HG03095 (cell line): ENCODE measurements at regions not wholly inside any gene's neighbourhood (a gene's known extent, or its start where the extent isn't known, plus 50 kb on each side); places are given as distances from the start of the nearest gene placed in this dataset.

Experiments
- ATAC-seq: cut with Tn5 transposase; IDR thresholded peaks from one replicate; pipeline ENCODE4 v1.9.1; 2021; ENCODE audit warnings: moderate library complexity; ENCODE audit not compliant: unreplicated experiment

DNA sequence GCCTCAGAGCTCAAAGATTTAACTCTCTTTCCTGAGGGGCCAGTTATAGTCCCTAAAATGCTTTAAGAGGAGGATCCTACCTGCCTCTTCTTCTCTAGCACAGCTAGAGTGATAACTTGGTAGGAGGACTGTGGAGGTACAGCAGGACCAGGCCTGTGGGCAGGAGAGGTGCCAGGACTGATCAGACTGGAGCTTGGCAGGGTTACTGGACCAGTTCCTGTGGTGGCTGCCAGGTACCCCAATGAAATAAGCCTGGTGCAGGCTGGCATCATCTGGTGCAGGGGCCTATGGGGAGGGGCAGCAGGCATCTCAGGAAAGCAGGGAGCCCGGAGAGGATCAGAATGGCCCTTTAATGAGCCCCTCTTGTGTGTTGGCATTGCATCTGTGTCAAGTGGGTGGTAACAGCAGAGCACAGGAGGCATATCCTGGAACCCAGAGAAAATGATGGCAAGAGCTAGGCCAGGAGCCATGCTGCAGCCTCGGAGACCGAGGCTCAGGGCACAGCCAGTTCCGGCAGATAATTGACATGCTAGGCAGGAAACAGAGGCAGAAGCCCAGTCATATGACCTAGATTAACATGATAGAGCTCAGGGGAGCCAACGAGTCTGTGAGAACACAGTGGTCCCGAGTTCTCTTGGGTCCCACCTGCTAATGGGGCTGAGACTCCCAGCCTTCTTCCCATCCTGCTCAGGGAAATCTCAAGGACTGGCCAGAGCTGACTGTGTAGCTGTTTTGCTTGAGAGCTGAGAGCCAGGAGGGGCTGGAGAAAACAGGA is 187.5 kb upstream of the ZBED5 start:
- no peak for ATAC-seq

GRCh38 chr11:11044137-11044855 is 186.4 kb upstream of the ZBED5 start:
- no peak for ATAC-seq

DNA sequence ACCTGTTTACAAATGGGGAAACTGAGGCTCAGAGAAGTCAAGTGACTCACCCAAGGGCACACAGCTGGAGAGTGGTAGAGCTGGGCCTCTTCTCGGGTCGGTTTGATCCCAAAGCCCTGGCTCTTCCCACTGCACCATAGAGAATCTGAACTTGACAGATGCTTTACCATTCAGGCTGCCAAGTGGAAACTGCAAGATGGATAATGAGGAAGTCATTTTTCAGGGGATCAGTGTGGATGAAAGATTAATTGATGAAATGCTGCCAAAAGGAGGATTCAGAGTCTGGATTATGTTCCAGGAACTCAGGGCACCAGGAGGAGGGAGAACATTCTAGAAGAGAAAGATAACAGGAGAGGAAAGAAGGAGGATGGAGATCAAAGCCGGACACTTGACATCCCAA is 185.9 kb upstream of the ZBED5 start:
- no peak for ATAC-seq

- no peak for ATAC-seq
Observed at GRCh38 chr11:11039208-11039965, 181.5 kb upstream of the ZBED5 start.

GRCh38 chr11:11038782-11039181 is 180.9 kb upstream of the ZBED5 start:
- no peak for ATAC-seq

- no peak for ATAC-seq
Observed at GRCh38 chr11:11038352-11038751, 180.5 kb upstream of the ZBED5 start.

DNA sequence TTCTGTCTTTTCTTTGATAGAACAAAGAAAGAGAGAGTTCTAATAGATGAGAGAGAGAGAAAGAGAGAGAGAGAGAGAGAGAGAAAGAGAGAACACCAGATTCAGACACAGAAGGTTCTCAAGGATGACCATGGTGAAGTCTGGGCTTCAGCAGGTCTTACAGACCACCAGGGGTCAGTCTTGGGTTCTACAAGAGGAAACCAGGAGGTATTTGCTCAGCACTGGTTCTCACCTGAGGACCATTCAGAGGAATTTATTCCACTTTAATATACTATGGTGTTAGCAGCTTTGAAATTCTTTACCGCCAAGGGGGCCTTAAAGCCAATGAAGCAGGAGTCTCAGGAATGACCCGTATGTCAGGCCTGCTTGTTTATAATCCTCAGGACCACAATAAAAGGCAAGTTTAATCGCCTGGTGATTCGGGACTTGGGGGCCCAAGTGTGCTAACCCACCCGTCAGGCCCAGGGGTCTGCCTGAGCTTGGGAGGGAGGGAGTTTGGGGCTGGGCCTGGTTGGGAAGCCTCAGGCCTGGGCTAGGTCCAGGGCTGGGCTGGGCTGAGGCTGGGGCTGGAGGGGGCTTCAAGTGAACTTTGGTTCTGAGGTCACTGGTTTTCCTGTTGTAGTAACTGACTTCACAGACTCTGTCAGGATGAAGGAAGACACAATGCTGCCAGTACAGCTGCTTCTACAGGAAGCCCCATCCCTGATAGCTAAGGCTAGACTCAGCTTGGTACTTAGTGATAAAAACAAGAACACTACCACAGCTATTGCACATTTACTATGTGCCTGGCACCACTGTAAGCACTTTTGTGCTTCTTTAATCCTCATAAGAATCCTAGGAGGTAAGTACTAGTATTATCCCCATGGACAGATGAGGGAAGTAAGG is 179.2 kb upstream of the ZBED5 start:
- ATAC-seq = no peak

GRCh38 chr11:11036185-11036847 is 178.5 kb upstream of the ZBED5 start:
- no peak for ATAC-seq

DNA sequence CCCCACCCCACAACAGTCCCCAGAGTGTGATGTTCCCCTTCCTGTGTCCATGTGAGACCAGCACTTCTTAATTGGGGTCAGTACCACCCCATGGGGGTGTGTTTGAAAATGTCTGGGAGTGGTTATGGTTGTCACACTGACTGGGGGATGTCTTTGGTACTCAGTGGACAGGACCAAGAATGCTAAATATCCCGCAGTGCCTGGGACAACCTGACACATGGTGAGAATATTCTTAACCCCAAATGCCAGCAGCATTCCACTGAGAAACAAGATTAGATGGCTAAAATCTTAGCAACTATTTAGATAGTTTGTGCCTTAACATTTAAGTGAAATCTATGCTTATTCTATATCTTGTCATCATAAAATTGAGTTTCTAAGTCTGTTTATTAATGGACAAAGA is 177.5 kb upstream of the ZBED5 start:
- ATAC-seq = no peak

DNA sequence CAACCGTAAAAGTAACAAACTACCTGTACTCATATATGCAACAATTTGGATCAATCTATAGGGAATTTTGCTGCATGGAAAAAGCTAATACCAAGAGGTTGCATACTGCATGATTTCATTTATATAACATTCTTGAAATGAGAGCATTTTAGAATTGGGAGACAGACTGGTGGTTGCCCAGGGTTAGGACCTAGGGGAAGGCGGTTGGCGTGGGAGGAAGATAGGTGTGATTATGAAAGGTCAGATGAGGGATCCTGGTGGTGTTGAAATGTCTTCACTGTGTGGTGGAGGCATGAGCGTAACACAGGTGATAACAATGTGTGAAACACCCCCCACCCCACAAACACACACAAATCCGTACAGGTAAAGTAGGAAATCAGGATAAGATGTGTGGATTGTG is 176.6 kb upstream of the ZBED5 start:
- ATAC-seq = no peak

- no peak for ATAC-seq
Observed at GRCh38 chr11:11032066-11032465, 174.2 kb upstream of the ZBED5 start.

DNA sequence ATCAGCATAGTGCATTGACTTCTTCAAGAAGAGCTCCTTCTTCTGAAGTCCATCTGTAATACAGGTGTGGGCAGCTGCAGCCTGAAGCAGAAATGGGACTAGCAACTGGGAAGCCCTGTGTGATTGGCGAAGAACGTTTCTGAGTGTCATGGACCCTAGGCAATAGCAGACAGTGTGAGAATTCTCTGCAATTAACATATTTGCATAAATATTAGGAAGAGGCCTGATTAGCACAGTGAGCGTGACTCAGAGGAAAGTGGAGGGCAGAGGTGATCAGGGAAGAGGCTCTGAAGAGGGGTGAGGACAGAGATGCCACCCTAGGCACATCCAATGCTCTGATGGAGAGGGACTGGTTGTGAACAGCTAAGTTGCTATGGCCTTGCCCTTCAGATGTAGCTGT is 171.2 kb upstream of the ZBED5 start:
- ATAC-seq = no peak

GRCh38 chr11:11028017-11028692 is 170.3 kb upstream of the ZBED5 start:
- no peak for ATAC-seq

DNA sequence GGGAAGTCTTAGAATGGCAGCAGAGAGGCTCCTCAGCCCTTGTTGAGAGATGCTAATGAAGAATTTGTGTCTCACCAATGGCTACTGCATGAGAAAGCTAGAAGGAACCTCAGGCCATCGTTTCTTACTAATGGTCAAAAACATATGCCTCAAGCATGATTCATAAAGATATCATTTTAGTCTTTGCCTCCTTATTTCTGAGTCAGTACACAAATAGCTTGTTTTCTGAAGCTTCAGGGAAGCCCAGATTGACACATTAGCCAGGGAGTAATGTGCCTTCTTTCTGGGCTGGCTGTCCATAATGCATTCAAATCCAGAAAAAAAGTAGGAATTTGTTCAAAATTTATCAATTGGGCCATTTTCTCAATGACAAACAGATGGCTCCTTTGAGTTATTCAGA is 169.4 kb upstream of the ZBED5 start:
- ATAC-seq = no peak

DNA sequence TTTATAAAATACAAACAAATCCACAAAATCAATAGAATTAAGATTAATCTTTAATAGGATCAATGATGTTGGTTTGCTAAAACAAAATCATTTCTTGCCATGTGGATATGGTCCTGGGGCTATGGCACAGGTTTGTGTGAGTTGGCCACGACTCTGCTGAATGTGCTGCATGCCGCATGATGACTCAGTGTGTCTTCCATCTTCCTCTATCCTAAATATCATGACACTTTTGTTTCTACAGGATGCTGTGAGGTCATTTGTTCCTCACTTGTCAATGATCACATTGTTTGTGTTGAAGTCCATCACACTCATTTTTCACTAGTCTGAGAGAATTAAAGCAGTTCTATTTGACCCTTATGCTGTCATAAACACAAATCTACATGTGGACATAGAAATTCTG is 167.2 kb upstream of the ZBED5 start:
- ATAC-seq = no peak

DNA sequence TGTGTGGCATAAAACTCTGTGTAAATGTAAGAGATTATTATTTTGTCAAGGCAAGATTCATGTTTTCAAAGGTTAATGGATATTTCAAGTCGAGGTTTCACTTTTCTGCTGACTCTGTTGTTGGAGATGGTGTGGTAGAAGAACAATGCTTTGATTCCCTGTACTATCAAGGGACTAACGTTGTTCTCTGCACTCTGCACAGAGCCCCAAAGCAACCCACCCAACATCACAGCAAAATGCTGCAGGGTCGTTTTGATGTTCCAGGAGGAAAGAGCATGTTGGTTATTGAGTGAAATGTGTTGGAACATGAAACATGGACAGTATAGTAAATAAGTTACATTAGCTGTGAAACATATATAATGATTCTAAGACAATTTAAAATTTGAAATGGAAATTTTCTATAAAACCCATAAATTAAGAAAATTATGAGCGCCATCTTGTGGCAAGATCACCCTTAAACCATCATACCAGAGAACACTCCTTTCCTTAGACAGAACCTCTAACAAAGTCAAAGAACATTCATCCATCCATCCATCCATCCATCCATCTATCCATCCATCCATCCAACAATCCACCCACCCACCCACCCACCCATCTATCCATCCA is 164.4 kb upstream of the ZBED5 start:
- no peak for ATAC-seq

DNA sequence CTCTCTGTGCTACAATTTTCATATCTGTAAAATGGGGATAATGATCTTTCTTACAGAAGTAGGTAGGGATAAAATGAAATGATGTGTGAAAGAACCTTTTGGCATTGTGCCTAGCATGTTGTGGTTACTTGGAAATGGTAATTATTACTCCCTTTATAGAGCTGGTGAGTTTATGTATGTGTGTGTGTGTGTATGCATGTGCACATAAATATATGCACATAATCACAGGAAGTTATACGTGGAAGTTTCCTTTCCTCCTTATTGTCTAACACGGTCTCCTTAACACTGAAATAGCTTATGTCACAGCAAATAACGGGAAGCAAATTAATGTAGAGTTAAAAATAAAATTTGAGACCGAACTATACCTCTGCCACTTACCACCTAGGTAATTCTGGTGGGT is 163.7 kb upstream of the ZBED5 start:
- ATAC-seq = no peak

DNA sequence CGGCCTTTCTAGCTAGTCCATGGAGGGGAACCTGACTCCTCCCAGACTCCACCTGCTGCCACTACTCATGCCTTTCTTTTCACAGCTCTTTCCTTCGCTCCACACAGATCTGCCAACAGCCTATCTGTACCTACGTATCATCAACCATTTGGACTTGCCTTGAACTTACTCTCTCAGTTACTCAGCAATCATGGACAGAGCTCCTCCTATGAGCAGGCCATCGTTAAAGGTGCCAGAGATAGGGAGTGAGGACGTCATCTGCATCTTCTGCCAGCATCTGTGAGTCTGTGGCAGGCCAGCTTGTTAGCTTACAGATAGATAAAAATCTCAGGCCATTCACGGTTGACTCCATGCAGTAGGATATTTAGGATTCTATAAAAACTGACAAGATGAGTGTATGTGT is 162.9 kb upstream of the ZBED5 start:
- no peak for ATAC-seq

DNA sequence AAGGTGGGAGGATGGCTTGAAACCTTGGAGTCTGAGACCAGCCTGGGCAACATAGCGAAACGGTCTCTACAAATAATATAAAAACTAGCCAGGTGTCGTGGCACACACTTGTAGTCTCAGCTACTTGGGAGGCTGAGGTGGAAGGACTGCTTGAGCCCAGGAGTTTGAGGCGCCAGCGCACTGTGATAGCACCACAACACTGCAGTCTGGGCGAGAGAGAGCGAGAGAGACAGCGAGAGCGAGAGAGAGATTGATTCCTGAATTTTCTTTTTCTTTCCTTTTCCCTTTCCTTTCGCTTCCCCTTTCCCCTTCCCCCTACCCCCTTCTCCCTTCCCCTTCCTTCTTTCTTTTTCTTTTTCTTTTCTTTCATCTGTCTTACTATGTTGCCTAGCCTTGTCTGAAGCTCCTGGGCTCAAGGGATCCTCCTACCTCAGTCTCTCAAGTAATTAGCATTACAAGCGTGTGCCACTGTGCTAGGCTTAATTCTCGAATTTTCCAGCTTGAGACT is 162.4 kb upstream of the ZBED5 start:
- ATAC-seq = no peak
